ENCODE measurements at regions not wholly inside any gene's neighbourhood (a gene's known extent, or its start where the extent isn't known, plus 50 kb on each side); places are given as distances from the start of the nearest gene placed in this dataset.

DNA sequence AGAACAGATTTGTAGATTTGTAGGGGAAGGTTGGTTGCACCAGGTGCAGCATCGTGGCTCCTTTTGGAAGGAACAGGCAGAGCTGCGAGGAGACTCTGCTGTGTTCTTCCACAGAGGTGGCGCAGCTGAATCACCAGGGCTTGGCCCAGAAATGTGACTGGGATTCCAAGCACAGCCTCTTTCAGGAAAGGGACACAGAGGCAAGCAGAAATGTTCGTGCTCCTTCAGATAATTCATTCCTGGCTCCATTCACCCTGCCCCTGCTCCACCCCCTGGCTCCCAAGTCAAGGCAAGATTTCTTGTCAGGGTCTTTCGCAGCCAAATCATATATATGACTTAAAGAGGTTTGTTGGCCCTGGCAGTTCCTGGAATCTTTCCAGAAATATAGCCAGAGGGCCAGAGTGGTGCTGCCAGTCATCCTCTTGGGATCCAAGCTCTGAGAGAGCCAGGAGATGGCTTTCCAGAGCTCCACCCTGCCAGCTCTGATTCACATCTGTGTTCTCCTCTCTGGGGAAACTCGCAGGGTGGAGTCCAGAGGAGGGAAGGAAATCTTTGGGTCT is 203.9 kb upstream of the TANK start:
- no peak for ATAC-seq
- Mint-ChIP-seq H3K27me3 (peaks cover 8% of the 10 kb centered on the region), H3K9me3 (no peaks in the 10 kb centered on the region), H3K4me1 (no peaks in the 10 kb centered on the region), H3K4me3 (no peak overlapping the region), H3K27ac (no peak overlapping the region)
- DNase-seq: no peak

DNA sequence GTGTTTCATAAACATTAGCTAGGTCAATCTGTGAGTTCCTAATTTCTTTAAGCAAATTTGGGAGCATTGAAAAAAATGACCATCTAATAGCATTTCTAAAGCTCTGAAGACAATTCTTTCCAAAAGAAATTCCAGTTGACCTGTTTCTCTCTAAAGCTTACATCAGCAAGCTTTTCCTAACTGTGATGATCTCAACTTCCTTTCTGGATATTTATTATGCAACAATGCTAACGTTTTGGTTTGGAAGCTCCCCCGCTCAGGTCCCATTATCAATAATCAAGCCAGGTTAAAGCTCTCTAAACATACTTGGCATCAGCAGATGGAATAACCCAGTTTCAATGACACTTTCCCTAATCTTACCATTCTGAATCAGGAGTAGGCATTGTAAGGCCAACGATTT is 196.3 kb upstream of the TANK start:
- no peak for DNase-seq
- Mint-ChIP-seq H3K4me1 (no peaks in the 10 kb centered on the region), H3K27ac (no peak overlapping the region), H3K27me3 (no peaks in the 10 kb centered on the region), H3K4me3 (no peak overlapping the region), H3K9me3 (no peaks in the 10 kb centered on the region)
- ATAC-seq: no peak

DNA sequence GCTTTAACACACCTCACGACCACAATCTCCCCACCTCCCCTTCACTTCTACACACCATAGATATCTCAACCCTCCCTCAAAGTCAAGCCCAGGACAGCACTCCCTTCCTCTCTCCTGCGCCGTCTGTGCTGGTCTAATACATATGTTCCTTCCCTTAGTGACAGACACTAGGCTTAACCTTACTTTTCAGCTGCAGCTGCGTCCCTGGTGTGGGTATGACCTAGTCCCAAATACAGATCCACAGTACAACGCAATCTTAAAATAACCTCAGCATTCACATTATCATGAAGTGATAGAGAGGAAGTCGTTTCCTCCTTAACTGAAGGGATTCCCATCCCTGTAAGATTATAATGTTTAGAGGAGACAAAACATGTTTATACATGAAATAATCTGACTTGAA is 192.7 kb upstream of the TANK start:
- Mint-ChIP-seq H3K27me3 (no peaks in the 10 kb centered on the region), H3K27ac (no peak overlapping the region), H3K4me3 (no peak overlapping the region), H3K9me3 (no peaks in the 10 kb centered on the region), H3K4me1 (no peaks in the 10 kb centered on the region)
- DNase-seq: no peak
- no peak for ATAC-seq

DNA sequence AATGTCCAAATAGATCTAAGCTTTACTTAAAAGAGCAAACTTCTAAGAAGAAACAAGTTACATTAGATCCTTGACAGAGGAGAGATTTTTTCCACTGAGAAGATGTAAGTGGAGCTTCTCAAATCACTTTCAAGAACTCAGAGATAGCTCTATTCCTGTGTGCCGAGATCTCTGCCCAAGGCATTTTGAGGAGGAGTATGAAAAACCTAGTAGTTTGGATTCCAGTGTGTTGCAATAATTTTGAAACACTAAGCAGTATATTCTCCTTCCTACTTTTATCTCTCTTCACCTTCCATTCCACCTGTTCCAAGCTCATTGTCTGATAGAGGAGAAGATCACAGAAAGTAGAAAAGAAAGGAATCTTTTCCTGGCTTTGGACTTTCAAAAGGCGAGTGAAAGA is 192.0 kb upstream of the TANK start:
- H3K4me3 Mint-ChIP-seq: no peak overlapping the region
- H3K9me3 Mint-ChIP-seq: no peaks in the 10 kb centered on the region
- H3K27ac Mint-ChIP-seq: no peak overlapping the region
- DNase-seq (no peak), ATAC-seq (no peak)
- no peaks in the 10 kb centered on the region for H3K4me1 Mint-ChIP-seq
- no peaks in the 10 kb centered on the region for H3K27me3 Mint-ChIP-seq

GRCh38 chr2:160970052-160970965 is 189.9 kb upstream of the TANK start:
- DNase-seq: no peak
- no peak overlapping the region for H3K27ac Mint-ChIP-seq
- no peaks in the 10 kb centered on the region for H3K9me3 Mint-ChIP-seq
- H3K4me3 Mint-ChIP-seq: no peak overlapping the region
- H3K27me3 Mint-ChIP-seq: no peaks in the 10 kb centered on the region
- no peaks in the 10 kb centered on the region for H3K4me1 Mint-ChIP-seq
- ATAC-seq: no peak

GRCh38 chr2:160973991-160974390 is 186.2 kb upstream of the TANK start:
- no peak for DNase-seq
- H3K27me3 Mint-ChIP-seq: no peaks in the 10 kb centered on the region
- ATAC-seq: no peak

DNA sequence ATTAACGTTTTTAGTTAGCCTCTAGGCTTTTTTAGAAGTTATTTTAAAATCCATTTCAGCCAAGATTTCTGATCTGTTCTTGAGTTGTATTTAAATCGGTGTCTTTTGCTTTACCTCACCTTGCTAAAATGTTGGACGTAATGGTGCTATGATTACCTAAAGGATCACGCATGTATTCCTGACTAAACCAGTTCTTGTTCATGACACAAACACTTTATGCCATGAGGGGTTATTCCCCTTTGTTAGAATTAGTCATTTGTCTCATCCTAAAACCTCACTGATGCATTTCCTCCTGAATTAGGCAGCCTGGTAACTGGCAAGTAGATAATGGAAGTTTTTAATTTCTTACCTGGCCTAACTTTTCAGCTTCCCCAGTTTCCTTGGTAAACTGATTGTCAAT is 185.4 kb upstream of the TANK start:
- no peaks in the 10 kb centered on the region for H3K4me1 Mint-ChIP-seq
- no peak for ATAC-seq
- no peak overlapping the region for H3K4me3 Mint-ChIP-seq
- no peak overlapping the region for H3K27ac Mint-ChIP-seq
- no peak for DNase-seq
- no peaks in the 10 kb centered on the region for H3K27me3 Mint-ChIP-seq
- no peaks in the 10 kb centered on the region for H3K9me3 Mint-ChIP-seq

More at GRCh38 chr2:160973991-160974390, 186.2 kb upstream of the TANK start:
- Mint-ChIP-seq H3K4me1 (no peaks in the 10 kb centered on the region), H3K4me3 (no peak overlapping the region), H3K9me3 (no peaks in the 10 kb centered on the region), H3K27ac (no peak overlapping the region)

- H3K9me3 Mint-ChIP-seq: no peaks in the 10 kb centered on the region
- DNase-seq (no peak), ATAC-seq (no peak)
- no peak overlapping the region for H3K4me3 Mint-ChIP-seq
- H3K27ac Mint-ChIP-seq: no peak overlapping the region
- no peaks in the 10 kb centered on the region for H3K4me1 Mint-ChIP-seq
- no peaks in the 10 kb centered on the region for H3K27me3 Mint-ChIP-seq
These were observed 183.4 kb upstream of the TANK start for GRCh38 chr2:160976797-160977196.

- Mint-ChIP-seq H3K9me3 (no peaks in the 10 kb centered on the region), H3K27ac (no peak overlapping the region), H3K27me3 (no peaks in the 10 kb centered on the region), H3K4me1 (no peaks in the 10 kb centered on the region), H3K4me3 (no peak overlapping the region)
- ATAC-seq (no peak), DNase-seq (no peak)
These were observed 182.9 kb upstream of the TANK start for GRCh38 chr2:160977376-160977775.

- Mint-ChIP-seq H3K27ac (no peak overlapping the region), H3K4me3 (no peak overlapping the region), H3K27me3 (no peaks in the 10 kb centered on the region), H3K4me1 (no peaks in the 10 kb centered on the region), H3K9me3 (no peaks in the 10 kb centered on the region)
- ATAC-seq: no peak
- DNase-seq: no peak
These were observed 182.4 kb upstream of the TANK start for GRCh38 chr2:160977854-160978253.

DNA sequence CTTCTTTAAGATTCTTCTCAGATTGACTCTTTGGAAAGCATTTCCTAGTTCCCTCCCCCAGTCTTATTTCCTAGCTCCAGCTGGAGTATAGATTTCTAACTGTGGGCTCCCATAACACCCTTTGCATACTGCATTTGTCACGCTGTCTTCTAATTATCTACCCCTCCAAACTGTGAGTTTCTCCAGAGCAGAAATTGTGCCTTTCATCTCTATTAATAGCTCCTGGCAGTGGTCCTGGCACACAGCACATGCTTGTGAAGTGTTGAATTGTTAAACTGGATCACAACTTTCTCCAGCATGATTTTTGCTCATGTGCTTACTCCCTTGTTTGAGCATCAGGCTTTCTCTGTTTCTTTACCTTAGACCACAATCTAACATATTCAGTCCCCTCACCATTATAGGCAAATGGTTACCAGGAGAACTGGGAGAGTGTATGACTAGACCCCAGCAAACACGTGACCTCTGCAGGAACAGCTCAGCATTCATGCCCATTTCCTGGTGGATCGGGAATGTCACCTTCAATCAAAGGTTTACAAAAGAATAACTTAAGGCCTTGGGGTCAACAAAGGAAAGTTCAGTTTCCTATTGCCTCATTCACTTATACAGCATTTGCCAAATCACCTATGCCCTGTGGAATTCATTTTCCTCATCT is 175.7 kb upstream of the TANK start:
- H3K27ac Mint-ChIP-seq: no peak overlapping the region
- no peaks in the 10 kb centered on the region for H3K9me3 Mint-ChIP-seq
- H3K4me3 Mint-ChIP-seq: no peak overlapping the region
- ATAC-seq: no peak
- no peak for DNase-seq
- H3K27me3 Mint-ChIP-seq: no peaks in the 10 kb centered on the region
- H3K4me1 Mint-ChIP-seq: no peaks in the 10 kb centered on the region

DNA sequence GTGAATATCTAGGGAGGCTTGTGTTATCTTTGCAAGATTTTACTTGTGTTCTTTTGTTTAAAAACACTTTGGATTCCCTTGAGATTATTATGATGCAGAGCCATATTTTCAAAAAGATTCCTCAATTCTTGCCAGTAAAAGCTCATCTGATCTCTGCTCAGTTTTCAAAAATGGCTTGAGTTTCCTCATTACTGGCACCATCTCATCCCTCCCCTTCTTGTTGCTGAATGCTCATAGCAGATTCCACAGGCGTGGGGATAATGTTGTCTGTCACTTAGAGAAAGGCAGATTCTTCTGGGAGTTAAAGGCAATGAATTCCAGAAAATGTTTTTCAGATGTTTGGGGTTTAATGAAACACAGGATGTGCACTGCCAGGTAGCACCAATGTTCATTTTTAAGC is 170.4 kb upstream of the TANK start:
- no peak for ATAC-seq
- Mint-ChIP-seq H3K4me1 (peaks cover 12% of the 10 kb centered on the region), H3K4me3 (no peak overlapping the region), H3K9me3 (no peaks in the 10 kb centered on the region), H3K27ac (no peak overlapping the region), H3K27me3 (no peaks in the 10 kb centered on the region)
- DNase-seq: no peak

DNA sequence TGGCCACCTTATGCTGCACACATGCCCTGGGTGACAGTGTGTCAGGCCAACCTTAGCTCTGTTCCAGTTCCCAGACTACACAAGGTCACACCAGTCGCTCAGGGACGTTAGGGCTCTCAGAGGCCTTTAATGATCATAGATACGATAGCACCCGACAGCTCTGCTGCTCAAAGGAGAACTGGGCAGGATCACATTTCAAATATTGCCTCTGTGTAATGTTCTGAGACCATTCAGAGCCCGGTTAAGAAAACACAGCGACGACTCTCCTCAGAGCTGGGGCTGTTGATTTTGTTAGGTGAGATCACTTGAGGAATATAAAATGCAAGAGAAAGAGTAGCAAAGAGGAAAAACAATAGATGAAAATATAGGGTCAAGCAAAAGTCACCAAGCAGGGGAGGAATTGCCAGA is 166.6 kb upstream of the TANK start:
- H3K9me3 Mint-ChIP-seq: no peaks in the 10 kb centered on the region
- H3K4me3 Mint-ChIP-seq: no peak overlapping the region
- DNase-seq (no peak), ATAC-seq (no peak)
- H3K4me1 Mint-ChIP-seq: peaks cover 12% of the 10 kb centered on the region
- no peaks in the 10 kb centered on the region for H3K27me3 Mint-ChIP-seq
- H3K27ac Mint-ChIP-seq: peak overlapping the region in 1 of 2 donors; percentile 54

- H3K27me3 Mint-ChIP-seq: no peaks in the 10 kb centered on the region
- DNase-seq (peak; percentile 68 to 72), ATAC-seq (peak; percentile 84)
- H3K27ac Mint-ChIP-seq: no peak overlapping the region
- no peaks in the 10 kb centered on the region for H3K9me3 Mint-ChIP-seq
- H3K4me3 Mint-ChIP-seq: peak overlapping the region in 1 of 2 donors; percentile 33
- H3K4me1 Mint-ChIP-seq: peaks cover 12% of the 10 kb centered on the region
These were observed 165.9 kb upstream of the TANK start for GRCh38 chr2:160994141-160995002.

DNA sequence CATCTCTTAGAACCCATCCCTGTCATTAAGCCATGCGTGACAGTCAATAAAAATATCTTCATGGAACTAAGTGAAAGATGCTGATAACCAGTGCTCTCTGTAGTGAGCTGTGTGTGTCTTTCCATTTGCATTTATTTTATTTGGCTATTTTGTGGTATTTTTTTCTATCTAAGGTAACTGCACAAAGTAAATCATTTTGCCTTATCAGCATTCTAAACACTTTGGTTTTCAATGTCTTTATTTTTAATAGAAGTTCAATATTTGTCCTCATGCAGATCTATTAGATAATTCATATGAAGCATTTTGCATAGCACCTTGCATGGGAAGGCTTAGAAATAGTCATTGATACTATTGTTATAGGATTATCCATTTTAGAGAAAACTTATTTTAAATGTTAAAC is 163.6 kb upstream of the TANK start:
- no peaks in the 10 kb centered on the region for H3K9me3 Mint-ChIP-seq
- peaks cover 12% of the 10 kb centered on the region for H3K4me1 Mint-ChIP-seq
- no peak overlapping the region for H3K27ac Mint-ChIP-seq
- H3K4me3 Mint-ChIP-seq: no peak overlapping the region
- peaks cover 6% of the 10 kb centered on the region for H3K27me3 Mint-ChIP-seq
- ATAC-seq (no peak), DNase-seq (no peak)
